Right hindlimb (tissue), 1 donor: ENCODE measurements at regions not wholly inside any gene's neighbourhood (a gene's known extent, or its start where the extent isn't known, plus 50 kb on each side); places are given as distances from the start of the nearest gene placed in this dataset.

Source experiments
- DNase-seq: peaks from one replicate; pipeline ENCODE4 v3.0.0-alpha.2; 2018

GRCh38 chr4:138078751-138079520 is 163.2 kb downstream of the SLC7A11 start:
- DNase-seq = no peak

DNA sequence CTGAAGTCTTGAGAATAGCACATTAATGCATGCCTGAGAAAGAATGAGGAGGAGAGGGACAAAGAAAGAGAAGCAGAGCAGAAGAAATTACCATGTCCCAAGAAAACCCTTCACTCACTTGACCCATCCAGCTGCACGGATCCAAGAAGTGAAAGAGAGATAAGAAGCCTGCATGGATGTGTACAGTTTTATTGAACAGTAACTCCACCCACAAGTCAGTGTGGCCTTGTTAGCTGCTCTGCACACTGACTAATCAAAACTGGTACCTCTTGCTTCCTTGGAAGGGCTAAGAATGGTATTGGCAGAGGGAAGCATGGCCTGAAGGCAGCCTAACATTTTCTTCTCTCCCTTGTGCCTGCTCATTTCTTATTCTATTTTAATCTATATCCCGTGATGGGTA is 163.9 kb downstream of the SLC7A11 start:
- DNase-seq = no peak

DNA sequence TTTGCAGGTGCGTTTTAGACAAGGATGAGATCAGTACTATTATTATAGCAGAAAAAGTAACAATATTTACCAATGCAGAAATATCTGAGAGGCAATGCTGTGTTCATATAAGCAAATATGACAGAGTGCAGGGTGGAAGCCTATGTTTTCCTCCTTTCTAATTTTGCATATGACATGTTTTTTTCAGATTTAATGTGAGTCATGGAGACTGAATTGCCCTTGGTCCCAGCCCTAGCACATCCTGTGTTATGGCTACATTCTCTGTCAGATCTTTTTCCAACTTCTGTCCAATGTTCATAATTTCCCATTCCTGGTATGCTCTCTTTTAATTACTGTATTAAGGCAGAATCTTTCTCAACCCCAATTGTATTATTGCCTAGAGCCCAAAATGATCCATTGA is 165.6 kb downstream of the SLC7A11 start:
- DNase-seq = no peak

GRCh38 chr4:138070816-138071215 is 171.3 kb downstream of the SLC7A11 start:
- DNase-seq = no peak

DNA sequence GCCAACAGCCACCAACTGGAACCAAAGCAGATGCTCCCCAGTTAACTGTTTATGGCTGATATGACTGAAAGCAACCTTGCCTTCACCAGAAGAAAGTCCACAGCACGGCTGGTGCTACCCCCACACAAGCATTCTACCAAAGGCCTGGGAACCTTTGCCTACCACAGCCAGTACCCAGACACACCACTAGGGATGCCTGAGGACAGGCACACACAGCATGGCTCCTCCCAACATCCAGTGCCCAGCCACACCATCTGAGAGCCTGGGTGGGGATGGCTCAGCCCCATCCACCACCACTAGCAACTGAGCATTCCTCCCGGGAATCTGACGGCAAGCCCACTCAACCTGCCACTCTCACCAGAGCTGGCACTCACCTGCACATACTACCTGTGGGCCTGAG is 178.6 kb downstream of the SLC7A11 start:
- DNase-seq = no peak

DNA sequence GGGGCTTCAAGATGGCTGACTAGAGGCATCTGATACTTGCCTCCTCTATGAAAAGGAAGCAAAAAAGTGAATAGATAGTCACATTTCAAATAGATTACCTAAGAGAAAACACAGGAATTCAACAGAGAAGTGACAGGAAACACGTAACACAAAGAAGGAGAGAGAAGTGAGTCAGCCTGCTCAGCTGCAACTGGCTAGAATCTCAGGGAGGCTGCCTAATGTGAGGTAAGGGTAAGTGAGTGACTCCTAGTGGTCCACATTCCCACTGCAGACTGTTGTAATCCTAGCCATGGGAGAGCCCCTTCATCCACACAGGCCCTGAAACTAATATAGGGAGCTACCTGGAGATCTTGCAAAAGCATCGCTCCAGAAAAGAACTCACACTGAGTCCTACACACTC is 179.2 kb downstream of the SLC7A11 start:
- DNase-seq = no peak

DNA sequence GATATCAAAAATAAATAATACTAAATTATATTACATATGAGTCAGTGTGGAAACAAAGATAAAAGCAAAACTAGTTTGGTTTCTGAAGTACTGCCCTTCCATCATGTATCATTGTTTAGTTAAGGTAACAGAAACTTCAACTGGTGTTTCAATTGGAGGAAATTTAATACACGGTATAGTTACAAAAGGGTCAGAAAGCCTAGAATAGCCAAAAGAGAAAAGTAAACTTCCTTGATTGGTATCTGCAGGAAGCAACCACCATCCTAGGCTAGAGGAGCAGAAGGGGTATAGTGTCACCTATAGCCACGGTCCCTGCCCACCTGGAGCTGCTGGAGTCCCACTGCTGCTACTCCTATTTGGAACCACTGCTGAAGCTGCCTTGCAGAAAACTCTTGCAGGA is 185.6 kb downstream of the SLC7A11 start:
- no peak for DNase-seq

- DNase-seq = no peak
Measured at GRCh38 chr4:138055890-138056289, 186.3 kb downstream of the SLC7A11 start.

- DNase-seq = no peak
Measured at GRCh38 chr4:138053641-138054301, 188.4 kb downstream of the SLC7A11 start.

DNA sequence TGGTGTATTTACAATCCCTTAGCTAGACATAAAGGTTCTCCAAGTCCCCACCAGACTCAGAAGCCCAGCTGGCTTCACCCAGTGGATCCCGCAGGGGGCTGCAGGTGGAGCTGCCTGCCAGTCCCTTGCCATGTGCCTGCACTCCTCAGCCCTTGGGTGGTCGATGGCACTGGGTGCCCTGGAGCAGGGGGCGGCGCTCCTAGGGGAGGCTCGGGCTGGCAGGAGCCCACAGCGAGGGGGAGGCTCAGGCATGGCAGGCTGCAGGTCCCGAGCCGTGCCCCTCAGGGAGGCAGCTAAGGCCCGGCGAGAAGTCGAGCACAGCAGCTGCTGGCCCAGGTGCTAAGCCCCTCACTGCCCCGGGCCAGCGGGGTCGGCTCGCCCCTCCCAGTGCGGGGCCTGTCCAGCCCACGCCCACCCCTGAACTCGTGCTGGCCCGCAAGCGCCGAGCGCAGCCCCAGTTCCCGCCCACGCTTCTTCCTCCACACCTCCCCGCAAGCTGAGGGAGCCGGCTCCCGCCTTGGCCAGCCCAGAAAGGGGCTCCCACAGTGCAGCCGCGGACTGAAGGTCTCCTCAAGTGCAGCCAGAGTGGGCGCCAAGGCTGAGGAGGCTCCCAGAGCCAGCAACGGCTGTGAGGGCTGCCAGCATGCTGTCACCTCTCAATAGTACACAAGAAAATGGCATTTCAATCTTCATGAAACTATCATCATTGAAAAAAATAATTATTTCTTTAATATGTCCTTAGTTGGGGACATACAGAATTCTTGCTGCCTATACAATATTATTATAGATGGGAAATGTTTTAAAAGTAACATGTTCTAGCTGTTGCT is 189.1 kb downstream of the SLC7A11 start:
- DNase-seq = no peak

- no peak for DNase-seq
Measured at GRCh38 chr4:138051157-138051556, 191.0 kb downstream of the SLC7A11 start.

DNA sequence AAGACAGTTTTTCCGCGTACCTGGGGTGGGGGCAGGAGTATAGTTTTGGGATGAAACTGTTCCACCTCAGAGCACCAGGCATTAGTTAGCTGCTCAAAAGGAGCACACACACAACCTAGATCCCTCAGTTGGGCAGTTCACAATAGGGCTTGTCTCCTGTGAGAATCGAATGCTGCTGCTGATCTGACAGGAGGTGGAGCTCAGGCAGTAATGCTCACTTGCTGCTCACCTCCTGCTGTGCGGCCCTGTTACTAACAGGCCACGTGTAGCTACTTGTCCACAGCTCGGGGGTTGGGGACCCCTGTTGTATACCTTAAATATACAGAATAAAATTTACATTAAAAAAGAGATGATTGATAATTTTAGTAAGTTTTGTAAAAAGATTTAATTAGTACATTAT is 191.5 kb downstream of the SLC7A11 start:
- no peak for DNase-seq

- no peak for DNase-seq
Measured at GRCh38 chr4:138049355-138049754, 192.8 kb downstream of the SLC7A11 start.

GRCh38 chr4:138047290-138047689 is 194.9 kb downstream of the SLC7A11 start:
- no peak for DNase-seq

GRCh38 chr4:138045036-138045435 is 197.1 kb downstream of the SLC7A11 start:
- DNase-seq = no peak

- no peak for DNase-seq
Measured at GRCh38 chr4:138039010-138039409, 203.1 kb downstream of the SLC7A11 start.

DNA sequence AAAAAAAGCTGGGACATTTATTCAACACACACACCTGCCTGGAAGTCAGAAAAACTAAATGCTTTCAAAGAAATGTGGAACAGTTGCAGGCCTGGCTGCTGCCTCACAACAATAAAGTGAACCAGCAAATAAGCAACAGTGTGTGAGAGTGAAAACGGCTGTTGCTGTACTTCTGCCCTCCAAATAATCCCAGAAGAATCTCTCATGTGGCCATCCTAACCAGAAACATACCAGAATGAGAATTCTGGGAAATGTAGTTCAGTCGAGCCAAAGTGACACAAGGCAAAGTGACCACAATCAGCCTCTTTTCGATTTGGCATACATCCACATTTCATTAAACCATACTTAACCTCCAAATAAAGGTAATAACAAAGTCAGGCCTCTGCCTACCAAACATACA is 204.5 kb downstream of the SLC7A11 start:
- DNase-seq = no peak

- DNase-seq = no peak
Measured at GRCh38 chr4:138035781-138036258, 206.3 kb downstream of the SLC7A11 start.

DNA sequence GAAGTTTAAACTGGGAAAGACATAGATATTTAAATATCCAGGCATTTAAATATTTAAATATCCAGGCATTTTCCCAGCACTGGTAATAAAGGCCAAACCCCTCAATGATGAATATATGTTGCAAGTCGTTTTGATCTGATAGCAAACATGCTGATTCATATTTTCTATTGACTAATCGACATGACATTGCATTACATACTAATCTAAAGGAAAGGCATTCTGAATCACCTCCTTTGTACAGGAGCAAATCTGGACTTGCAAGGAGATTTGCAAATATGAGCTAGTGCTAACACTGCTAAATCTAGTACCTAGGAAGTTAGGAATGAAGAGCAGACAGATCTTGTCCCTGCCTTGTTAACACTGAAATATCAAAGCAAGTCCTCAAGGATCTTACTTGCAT is 207.3 kb downstream of the SLC7A11 start:
- DNase-seq = no peak

GRCh38 chr4:138032222-138032621 is 209.9 kb downstream of the SLC7A11 start:
- no peak for DNase-seq

- no peak for DNase-seq
Measured at GRCh38 chr4:138030375-138030774, 211.8 kb downstream of the SLC7A11 start.

- DNase-seq = no peak
Measured at GRCh38 chr4:138028923-138029322, 213.2 kb downstream of the SLC7A11 start.

DNA sequence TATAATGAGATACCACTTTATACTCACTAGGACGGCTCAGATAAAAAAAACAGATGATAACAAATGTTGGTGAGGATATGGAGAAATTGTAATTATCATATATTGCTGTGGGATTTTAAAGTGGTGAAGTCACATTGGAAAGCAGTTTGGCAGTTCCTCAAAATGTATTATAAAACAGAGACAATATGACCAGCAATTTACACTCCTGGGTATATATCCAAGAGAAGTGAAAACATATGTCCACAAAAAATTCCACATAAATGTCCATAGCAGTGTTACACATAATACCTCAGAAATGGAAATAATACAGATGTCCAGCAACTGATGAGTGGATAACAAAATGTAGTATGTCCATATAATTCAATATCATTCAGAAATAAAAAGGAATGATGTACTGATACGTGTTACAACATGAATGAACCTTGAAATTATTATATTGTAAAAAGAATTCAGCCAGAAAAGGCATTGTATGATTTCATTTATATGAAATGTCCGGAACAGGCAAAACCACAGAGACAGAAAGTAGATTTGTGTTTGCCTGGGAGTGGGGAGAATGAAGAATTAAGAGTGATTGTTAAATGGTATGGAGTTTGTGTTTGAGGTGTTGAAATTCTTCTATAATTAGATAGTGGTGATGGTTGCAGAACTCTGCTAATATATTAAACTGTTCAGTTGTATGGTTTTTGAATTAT is 220.9 kb downstream of the SLC7A11 start:
- no peak for DNase-seq
